HepG2 (cell line): ENCODE measurements at regions not wholly inside any gene's neighbourhood (a gene's known extent, or its start where the extent isn't known, plus 50 kb on each side); places are given as distances from the start of the nearest gene placed in this dataset.
"Not testable (repeated sequence)": the region's sequence is repeated elsewhere in the genome, so short reads cannot be mapped to it uniquely, and the experiment has no call there.

Experiments
- MYC ChIP-seq: sonication (generic); formaldehyde crosslinking; IDR thresholded peaks from 2 replicates; pipeline ENCODE4 v1.9.0; 2021; ENCODE audit warnings: missing genetic modification reagents, borderline replicate concordance
- ZNF263 ChIP-seq: sonication (generic); formaldehyde crosslinking; IDR thresholded peaks from 2 replicates; pipeline ENCODE4 v1.4.0; 2020; ENCODE audit warnings: missing genetic modification reagents
- ZNF530 ChIP-seq: sonication (generic); formaldehyde crosslinking; IDR thresholded peaks from 2 replicates; pipeline ENCODE4 v1.5.0; 2020; ENCODE audit warnings: low read depth, mild to moderate bottlenecking, missing genetic modification reagents
- TF ChIP-seq, protein P1 (sequence below): IDR thresholded peaks from 2 replicates; pipeline ENCODE4 v1.6.1; 2012; ENCODE audit warnings: low read length, improper control_type of control experiment
- TF ChIP-seq, protein P2 (sequence below): sonication (generic); formaldehyde crosslinking; IDR thresholded peaks from 2 replicates; pipeline ENCODE4 v1.4.0; 2020; ENCODE audit warnings: missing genetic modification reagents
- TF ChIP-seq, protein P3 (sequence below): sonication (generic); formaldehyde crosslinking; conservative IDR thresholded peaks from 2 replicates; pipeline ENCODE4 v1.8.0; 2022; ENCODE audit warnings: missing genetic modification reagents

DNA sequence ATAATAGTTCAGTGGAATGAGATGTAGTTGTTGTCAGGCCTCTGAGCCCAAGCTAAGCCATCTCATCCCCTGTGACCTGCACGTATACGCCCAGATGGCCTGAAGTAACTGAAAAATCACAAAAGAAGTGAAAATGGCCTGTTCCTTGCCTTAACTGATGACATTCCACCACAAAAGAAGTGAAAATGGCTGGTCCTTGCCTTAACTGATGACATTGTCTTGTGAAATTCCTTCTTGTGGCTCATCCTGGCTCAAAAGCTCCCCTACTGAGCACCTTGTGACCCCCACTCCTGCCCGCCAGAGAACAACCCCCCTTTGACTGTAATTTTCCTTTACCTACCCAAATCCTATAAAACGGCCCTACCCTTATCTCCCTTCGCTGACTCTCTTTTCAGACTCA lies 361.4 kb upstream of the ARRDC3 start:
- TF ChIP-seq, protein P1, sequence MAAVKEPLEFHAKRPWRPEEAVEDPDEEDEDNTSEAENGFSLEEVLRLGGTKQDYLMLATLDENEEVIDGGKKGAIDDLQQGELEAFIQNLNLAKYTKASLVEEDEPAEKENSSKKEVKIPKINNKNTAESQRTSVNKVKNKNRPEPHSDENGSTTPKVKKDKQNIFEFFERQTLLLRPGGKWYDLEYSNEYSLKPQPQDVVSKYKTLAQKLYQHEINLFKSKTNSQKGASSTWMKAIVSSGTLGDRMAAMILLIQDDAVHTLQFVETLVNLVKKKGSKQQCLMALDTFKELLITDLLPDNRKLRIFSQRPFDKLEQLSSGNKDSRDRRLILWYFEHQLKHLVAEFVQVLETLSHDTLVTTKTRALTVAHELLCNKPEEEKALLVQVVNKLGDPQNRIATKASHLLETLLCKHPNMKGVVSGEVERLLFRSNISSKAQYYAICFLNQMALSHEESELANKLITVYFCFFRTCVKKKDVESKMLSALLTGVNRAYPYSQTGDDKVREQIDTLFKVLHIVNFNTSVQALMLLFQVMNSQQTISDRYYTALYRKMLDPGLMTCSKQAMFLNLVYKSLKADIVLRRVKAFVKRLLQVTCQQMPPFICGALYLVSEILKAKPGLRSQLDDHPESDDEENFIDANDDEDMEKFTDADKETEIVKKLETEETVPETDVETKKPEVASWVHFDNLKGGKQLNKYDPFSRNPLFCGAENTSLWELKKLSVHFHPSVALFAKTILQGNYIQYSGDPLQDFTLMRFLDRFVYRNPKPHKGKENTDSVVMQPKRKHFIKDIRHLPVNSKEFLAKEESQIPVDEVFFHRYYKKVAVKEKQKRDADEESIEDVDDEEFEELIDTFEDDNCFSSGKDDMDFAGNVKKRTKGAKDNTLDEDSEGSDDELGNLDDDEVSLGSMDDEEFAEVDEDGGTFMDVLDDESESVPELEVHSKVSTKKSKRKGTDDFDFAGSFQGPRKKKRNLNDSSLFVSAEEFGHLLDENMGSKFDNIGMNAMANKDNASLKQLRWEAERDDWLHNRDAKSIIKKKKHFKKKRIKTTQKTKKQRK, result not testable (repeated sequence)
- TF ChIP-seq, protein P2, sequence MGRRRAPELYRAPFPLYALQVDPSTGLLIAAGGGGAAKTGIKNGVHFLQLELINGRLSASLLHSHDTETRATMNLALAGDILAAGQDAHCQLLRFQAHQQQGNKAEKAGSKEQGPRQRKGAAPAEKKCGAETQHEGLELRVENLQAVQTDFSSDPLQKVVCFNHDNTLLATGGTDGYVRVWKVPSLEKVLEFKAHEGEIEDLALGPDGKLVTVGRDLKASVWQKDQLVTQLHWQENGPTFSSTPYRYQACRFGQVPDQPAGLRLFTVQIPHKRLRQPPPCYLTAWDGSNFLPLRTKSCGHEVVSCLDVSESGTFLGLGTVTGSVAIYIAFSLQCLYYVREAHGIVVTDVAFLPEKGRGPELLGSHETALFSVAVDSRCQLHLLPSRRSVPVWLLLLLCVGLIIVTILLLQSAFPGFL (CRISPR knock-in tag), result not testable (repeated sequence)
- not testable (repeated sequence) for TF ChIP-seq ZNF263; MYC (CRISPR knock-in tag); ZNF530 (CRISPR knock-in tag)
- TF ChIP-seq, protein P3, sequence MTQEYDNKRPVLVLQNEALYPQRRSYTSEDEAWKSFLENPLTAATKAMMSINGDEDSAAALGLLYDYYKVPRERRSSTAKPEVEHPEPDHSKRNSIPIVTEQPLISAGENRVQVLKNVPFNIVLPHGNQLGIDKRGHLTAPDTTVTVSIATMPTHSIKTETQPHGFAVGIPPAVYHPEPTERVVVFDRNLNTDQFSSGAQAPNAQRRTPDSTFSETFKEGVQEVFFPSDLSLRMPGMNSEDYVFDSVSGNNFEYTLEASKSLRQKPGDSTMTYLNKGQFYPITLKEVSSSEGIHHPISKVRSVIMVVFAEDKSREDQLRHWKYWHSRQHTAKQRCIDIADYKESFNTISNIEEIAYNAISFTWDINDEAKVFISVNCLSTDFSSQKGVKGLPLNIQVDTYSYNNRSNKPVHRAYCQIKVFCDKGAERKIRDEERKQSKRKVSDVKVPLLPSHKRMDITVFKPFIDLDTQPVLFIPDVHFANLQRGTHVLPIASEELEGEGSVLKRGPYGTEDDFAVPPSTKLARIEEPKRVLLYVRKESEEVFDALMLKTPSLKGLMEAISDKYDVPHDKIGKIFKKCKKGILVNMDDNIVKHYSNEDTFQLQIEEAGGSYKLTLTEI (CRISPR knock-in tag), result not testable (repeated sequence)
